B cell (primary cell): ENCODE measurements at regions not wholly inside any gene's neighbourhood (a gene's known extent, or its start where the extent isn't known, plus 50 kb on each side); places are given as distances from the start of the nearest gene placed in this dataset.
"Not testable (repeated sequence)": the region's sequence is repeated elsewhere in the genome, so short reads cannot be mapped to it uniquely, and the experiment has no call there.

Experiments used
- EZH2 ChIP-seq: IDR thresholded peaks from 2 replicates; pipeline ENCODE4 v1.6.1; 2012; ENCODE audit warnings: borderline replicate concordance, low read depth, mild to moderate bottlenecking, moderate library complexity, low read length; ENCODE audit not compliant: insufficient read depth, poor library complexity, severe bottlenecking
- TF ChIP-seq, protein P1 (sequence below): fragments of 200-600 bp; IDR thresholded peaks from one replicate; pipeline ENCODE4 v1.8.0; 2022; ENCODE audit warnings: antibody characterized with exemption, mild to moderate bottlenecking

DNA sequence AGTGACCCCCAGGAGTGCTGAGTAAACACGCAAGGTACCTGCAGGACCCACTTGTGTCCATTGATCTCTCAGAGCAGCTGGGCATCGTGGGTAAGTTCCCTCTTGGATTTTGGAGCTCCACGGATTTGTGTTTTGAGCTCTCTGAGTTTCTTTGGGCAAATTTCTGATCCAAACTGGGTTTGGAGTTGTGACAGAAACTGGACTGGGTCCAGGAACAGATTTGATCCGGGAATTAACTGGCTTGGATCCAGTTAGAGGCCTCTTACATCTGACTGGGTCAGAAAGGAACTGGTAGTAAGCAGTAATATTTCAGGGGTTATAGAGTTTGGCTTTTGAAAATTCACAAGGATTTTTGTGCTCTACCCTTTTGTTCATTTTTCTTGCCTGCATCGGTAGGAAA is 107.0 kb upstream of the PMCH start:
- TF ChIP-seq EZH2 = not testable (repeated sequence)
- TF ChIP-seq, protein P1, sequence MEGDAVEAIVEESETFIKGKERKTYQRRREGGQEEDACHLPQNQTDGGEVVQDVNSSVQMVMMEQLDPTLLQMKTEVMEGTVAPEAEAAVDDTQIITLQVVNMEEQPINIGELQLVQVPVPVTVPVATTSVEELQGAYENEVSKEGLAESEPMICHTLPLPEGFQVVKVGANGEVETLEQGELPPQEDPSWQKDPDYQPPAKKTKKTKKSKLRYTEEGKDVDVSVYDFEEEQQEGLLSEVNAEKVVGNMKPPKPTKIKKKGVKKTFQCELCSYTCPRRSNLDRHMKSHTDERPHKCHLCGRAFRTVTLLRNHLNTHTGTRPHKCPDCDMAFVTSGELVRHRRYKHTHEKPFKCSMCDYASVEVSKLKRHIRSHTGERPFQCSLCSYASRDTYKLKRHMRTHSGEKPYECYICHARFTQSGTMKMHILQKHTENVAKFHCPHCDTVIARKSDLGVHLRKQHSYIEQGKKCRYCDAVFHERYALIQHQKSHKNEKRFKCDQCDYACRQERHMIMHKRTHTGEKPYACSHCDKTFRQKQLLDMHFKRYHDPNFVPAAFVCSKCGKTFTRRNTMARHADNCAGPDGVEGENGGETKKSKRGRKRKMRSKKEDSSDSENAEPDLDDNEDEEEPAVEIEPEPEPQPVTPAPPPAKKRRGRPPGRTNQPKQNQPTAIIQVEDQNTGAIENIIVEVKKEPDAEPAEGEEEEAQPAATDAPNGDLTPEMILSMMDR = not testable (repeated sequence)
